ENCODE measurements at regions not wholly inside any gene's neighbourhood (a gene's known extent, or its start where the extent isn't known, plus 50 kb on each side); places are given as distances from the start of the nearest gene placed in this dataset.

- no peak overlapping the region for H3K4me3 ChIP-seq
- 41 to 64% methylated on average over 15 of the region's 15 CpGs for WGBS, 2 donors
- H3K9me3 ChIP-seq, result no peaks in the 10 kb centered on the region
- H3K27me3 ChIP-seq, result peaks cover 0 to 30% (median 7%) of the 10 kb centered on the region in 3 donors
- peak; percentile 32 for DNase-seq
- no peaks in the 10 kb centered on the region for H3K36me3 ChIP-seq
- TF ChIP-seq CTCF (IDR thresholded peaks at IDR 0.05) (no peak), POLR2A (IDR thresholded peaks at IDR 0.05) (no peak), EP300 (IDR thresholded peaks at IDR 0.05) (no peak), POLR2AphosphoS5 (IDR thresholded peaks at IDR 0.05) (no peak)
- intact Hi-C loops (cut with DNase I), result no loop called here
- no peak overlapping the region for H3K27ac ChIP-seq
- H3K4me1 ChIP-seq, result peaks cover 0 to 6% (median 2%) of the 10 kb centered on the region in 4 donors
These were observed 91.1 kb downstream of the IRF8 start for GRCh38 chr16:85989863-85990643.

GRCh38 chr16:85990861-85991301 lies 91.9 kb downstream of the IRF8 start:
- peak; percentile 52 for DNase-seq
- Histone ChIP-seq H3K4me1 (peaks cover 0 to 6% (median 2%) of the 10 kb centered on the region in 4 donors), H3K4me3 (no peak overlapping the region), H3K9me3 (no peaks in the 10 kb centered on the region), H3K36me3 (no peaks in the 10 kb centered on the region), H3K27ac (no peak overlapping the region), H3K27me3 (peaks cover 0 to 37% (median 7%) of the 10 kb centered on the region in 3 donors)
- intact Hi-C loops (cut with DNase I), result no loop called here
- 91 to 93% methylated on average over 12 of the region's 12 CpGs for WGBS, 2 donors
- TF ChIP-seq POLR2A (IDR thresholded peaks at IDR 0.05) (no peak), EP300 (IDR thresholded peaks at IDR 0.05) (no peak)

- intact Hi-C loops (cut with DNase I), result no loop called here
- Histone ChIP-seq H3K27me3 (peaks cover 0 to 39% (median 7%) of the 10 kb centered on the region in 3 donors), H3K4me1 (peaks cover 0 to 6% (median under 1%) of the 10 kb centered on the region in 4 donors), H3K9me3 (no peaks in the 10 kb centered on the region), H3K4me3 (no peak overlapping the region), H3K36me3 (no peaks in the 10 kb centered on the region), H3K27ac (no peak overlapping the region)
- WGBS, 2 donors, result 94 to 95% methylated on average over 7 of the region's 7 CpGs
- TF ChIP-seq POLR2A (IDR thresholded peaks at IDR 0.05) (no peak), EP300 (IDR thresholded peaks at IDR 0.05) (no peak), CTCF (IDR thresholded peaks at IDR 0.05) (no peak), POLR2AphosphoS5 (IDR thresholded peaks at IDR 0.05) (no peak)
- DNase-seq, result peak; percentile 17
These were observed 92.5 kb downstream of the IRF8 start for GRCh38 chr16:85991425-85991824.

GRCh38 chr16:85991856-85992255 lies 92.9 kb downstream of the IRF8 start:
- Histone ChIP-seq H3K4me1 (peaks cover 0 to 5% (median 0%) of the 10 kb centered on the region in 4 donors), H3K9me3 (no peaks in the 10 kb centered on the region), H3K36me3 (no peaks in the 10 kb centered on the region), H3K27ac (no peak overlapping the region), H3K27me3 (peaks cover 0 to 39% (median 7%) of the 10 kb centered on the region in 3 donors), H3K4me3 (no peak overlapping the region)
- intact Hi-C loops (cut with DNase I), result no loop called here
- TF ChIP-seq POLR2AphosphoS5 (IDR thresholded peaks at IDR 0.05), result no peak
- no peak for TF ChIP-seq CTCF (IDR thresholded peaks at IDR 0.05)
- TF ChIP-seq EP300 (IDR thresholded peaks at IDR 0.05), result no peak
- no peak for TF ChIP-seq POLR2A (IDR thresholded peaks at IDR 0.05)
- WGBS, 2 donors, result 75 to 89% methylated on average over 5 of the region's 5 CpGs
- DNase-seq, result peak; percentile 33

GRCh38 chr16:85992359-85992758 lies 93.4 kb downstream of the IRF8 start:
- no peak for TF ChIP-seq POLR2AphosphoS5 (IDR thresholded peaks at IDR 0.05)
- TF ChIP-seq POLR2A (IDR thresholded peaks at IDR 0.05), result no peak
- TF ChIP-seq CTCF (IDR thresholded peaks at IDR 0.05), result no peak
- no peak for TF ChIP-seq EP300 (IDR thresholded peaks at IDR 0.05)
- intact Hi-C loops (cut with DNase I), result no loop called here
- DNase-seq, result peak; percentile 26
- Histone ChIP-seq H3K27me3 (peaks cover 0 to 38% (median 7%) of the 10 kb centered on the region in 3 donors), H3K9me3 (no peaks in the 10 kb centered on the region), H3K27ac (no peak overlapping the region), H3K36me3 (no peaks in the 10 kb centered on the region), H3K4me3 (no peak overlapping the region), H3K4me1 (peaks cover 0 to under 1% (median 0%) of the 10 kb centered on the region in 4 donors)
- WGBS, 2 donors, result 81 to 82% methylated on average over 10 of the region's 10 CpGs

Measured in sigmoid colon (tissue), 6 donors.